SK-N-SH (cell line): ENCODE measurements at regions not wholly inside any gene's neighbourhood (a gene's known extent, or its start where the extent isn't known, plus 50 kb on each side); places are given as distances from the start of the nearest gene placed in this dataset.

ENCODE experiments used
- CTCF ChIP-seq: fragments of 200-600 bp; sonication (generic); IDR thresholded peaks from 2 replicates; pipeline ENCODE4 v1.6.1; 2017; ENCODE audit warnings: antibody characterized with exemption, mild to moderate bottlenecking, moderate library complexity
- GATA2 ChIP-seq: sonication (generic); formaldehyde crosslinking; IDR thresholded peaks from 2 replicates; pipeline ENCODE4 v1.5.0; 2020; ENCODE audit warnings: mild to moderate bottlenecking, missing genetic modification reagents
- NFIC ChIP-seq: IDR thresholded peaks from 2 replicates; pipeline ENCODE4 v1.4.0; 2012; ENCODE audit warnings: borderline replicate concordance
- NRF1 ChIP-seq: IDR thresholded peaks from 2 replicates; pipeline ENCODE4 v1.6.1; 2012; ENCODE audit warnings: low read depth, mild to moderate bottlenecking, low read length
- POLR2AphosphoS5 ChIP-seq: IDR thresholded peaks from 2 replicates; pipeline ENCODE4 v1.6.1; 2012; ENCODE audit warnings: low read depth, low read length
- RAD21 ChIP-seq: IDR thresholded peaks from 2 replicates; pipeline ENCODE4 v1.6.1; 2012; ENCODE audit warnings: mild to moderate bottlenecking, low read length
- RXRA ChIP-seq: IDR thresholded peaks from 2 replicates; pipeline ENCODE4 v1.4.0; 2012; ENCODE audit warnings: low read depth, mild to moderate bottlenecking, borderline replicate concordance
- SMC3 ChIP-seq: IDR thresholded peaks from 2 replicates; pipeline ENCODE4 v1.6.1; 2012; ENCODE audit warnings: low read depth, low read length, improper control_type of control experiment
- TAF1 ChIP-seq: IDR thresholded peaks from 2 replicates; pipeline ENCODE4 v1.6.1; 2012; ENCODE audit warnings: low read depth, mild to moderate bottlenecking, low read length, moderate library complexity, borderline replicate concordance
- USF1 ChIP-seq: IDR thresholded peaks from 2 replicates; pipeline ENCODE4 v1.4.0; 2012; ENCODE audit warnings: low read depth, borderline replicate concordance
- USF2 ChIP-seq: fragments of 150-350 bp; IDR thresholded peaks from 2 replicates; pipeline ENCODE4 v1.6.1; 2017; ENCODE audit warnings: antibody characterized with exemption, low read length, low read depth, borderline replicate concordance

GRCh38 chr10:65571011-65571570 is 1354.7 kb upstream of the LRRTM3 start:
- TF ChIP-seq CTCF (no peak), RAD21 (no peak), USF2 (no peak), SMC3 (no peak), USF1 (no peak), POLR2AphosphoS5 (no peak), RXRA (no peak), NRF1 (no peak), NFIC (no peak), TAF1 (no peak), GATA2 (CRISPR knock-in tag) (no peak)
